ENCODE measurements at regions not wholly inside any gene's neighbourhood (a gene's known extent, or its start where the extent isn't known, plus 50 kb on each side); places are given as distances from the start of the nearest gene placed in this dataset.

DNA sequence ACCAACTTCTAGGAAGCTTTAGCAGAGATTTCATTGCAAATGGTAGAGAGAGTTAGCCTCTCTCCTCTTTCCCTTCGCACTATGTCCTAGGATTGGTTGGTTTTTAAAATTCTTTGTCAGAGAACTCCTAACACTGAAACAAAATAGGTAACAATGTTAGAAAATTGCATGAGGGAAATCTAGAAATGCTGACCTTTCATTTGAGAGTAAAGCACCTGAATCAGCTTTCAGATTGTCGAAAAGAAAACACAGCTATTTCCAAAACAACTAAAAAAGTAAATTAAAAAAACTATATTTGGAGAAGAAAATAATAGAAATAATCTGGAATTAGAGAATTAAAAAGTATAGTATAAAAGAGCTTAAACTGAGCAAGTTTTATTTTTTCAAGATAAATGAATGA, 108.1 kb upstream of the GK2 start:
- Mint-ChIP-seq H3K9me3 (ENCODE audit: low read depth) (peaks cover 2% of the 10 kb centered on the region), H3K36me3 (no peaks in the 10 kb centered on the region), H3K27me3 (no peaks in the 10 kb centered on the region), H3K4me3 (no peak overlapping the region), H3K27ac (no peak overlapping the region), H3K4me1 (no peaks in the 10 kb centered on the region)
- ATAC-seq: no peak
- DNase-seq: no peak
- CTCF ChIA-PET: no interaction called here

GRCh38 chr4:79514621-79515329, 106.7 kb upstream of the GK2 start:
- CTCF ChIA-PET: no interaction called here
- no peaks in the 10 kb centered on the region for H3K9me3 Mint-ChIP-seq (ENCODE audit: low read depth)
- ATAC-seq (no peak), DNase-seq (no peak)
- no peaks in the 10 kb centered on the region for H3K36me3 Mint-ChIP-seq
- no peaks in the 10 kb centered on the region for H3K27me3 Mint-ChIP-seq
- H3K27ac Mint-ChIP-seq: no peak overlapping the region
- no peaks in the 10 kb centered on the region for H3K4me1 Mint-ChIP-seq
- no peak overlapping the region for H3K4me3 Mint-ChIP-seq

- Mint-ChIP-seq H3K36me3 (no peaks in the 10 kb centered on the region), H3K27ac (no peak overlapping the region), H3K4me3 (no peak overlapping the region), H3K9me3 (ENCODE audit: low read depth) (no peaks in the 10 kb centered on the region), H3K4me1 (no peaks in the 10 kb centered on the region), H3K27me3 (no peaks in the 10 kb centered on the region)
- CTCF ChIA-PET: no interaction called here
- ATAC-seq: no peak
- no peak for DNase-seq
Observed at GRCh38 chr4:79513576-79513975, 105.5 kb upstream of the GK2 start.

GRCh38 chr4:79512363-79512762, 104.3 kb upstream of the GK2 start:
- no peaks in the 10 kb centered on the region for H3K4me1 Mint-ChIP-seq
- no peaks in the 10 kb centered on the region for H3K9me3 Mint-ChIP-seq (ENCODE audit: low read depth)
- H3K4me3 Mint-ChIP-seq: no peak overlapping the region
- DNase-seq (no peak), ATAC-seq (no peak)
- CTCF ChIA-PET: no interaction called here
- no peaks in the 10 kb centered on the region for H3K27me3 Mint-ChIP-seq
- H3K36me3 Mint-ChIP-seq: no peaks in the 10 kb centered on the region
- no peak overlapping the region for H3K27ac Mint-ChIP-seq

DNA sequence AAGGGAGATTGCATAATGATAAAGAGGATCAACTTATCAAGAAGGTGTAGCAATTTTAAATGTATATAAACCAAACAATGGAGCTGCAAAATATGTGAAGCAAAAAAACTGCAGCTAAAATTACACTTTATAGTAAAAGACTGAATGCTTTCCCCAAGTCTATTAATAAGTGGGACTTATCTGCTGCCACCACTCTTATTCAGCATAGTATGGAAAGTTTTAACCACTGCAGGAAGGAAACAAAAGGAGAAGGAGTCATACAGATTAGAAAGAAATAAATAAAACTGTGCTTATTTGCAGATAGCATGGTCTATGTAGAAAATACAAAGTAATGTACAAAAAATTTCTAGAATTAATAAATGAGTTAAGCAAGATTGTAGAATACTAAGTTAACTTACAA, 94.1 kb upstream of the GK2 start:
- Mint-ChIP-seq H3K27me3 (no peaks in the 10 kb centered on the region), H3K36me3 (no peaks in the 10 kb centered on the region), H3K4me1 (no peaks in the 10 kb centered on the region), H3K9me3 (ENCODE audit: low read depth) (no peaks in the 10 kb centered on the region), H3K4me3 (no peak overlapping the region), H3K27ac (no peak overlapping the region)
- ATAC-seq (no peak), DNase-seq (no peak)
- CTCF ChIA-PET: no interaction called here

- ATAC-seq (no peak), DNase-seq (no peak)
- Mint-ChIP-seq H3K9me3 (ENCODE audit: low read depth) (no peaks in the 10 kb centered on the region), H3K27ac (no peak overlapping the region), H3K36me3 (no peaks in the 10 kb centered on the region), H3K4me1 (no peaks in the 10 kb centered on the region), H3K27me3 (no peaks in the 10 kb centered on the region), H3K4me3 (no peak overlapping the region)
- CTCF ChIA-PET: no interaction called here
Observed at GRCh38 chr4:79498282-79498681, 90.3 kb upstream of the GK2 start.

- H3K9me3 Mint-ChIP-seq (ENCODE audit: low read depth): no peaks in the 10 kb centered on the region
- no peaks in the 10 kb centered on the region for H3K36me3 Mint-ChIP-seq
- H3K27ac Mint-ChIP-seq: no peak overlapping the region
- no peak overlapping the region for H3K4me3 Mint-ChIP-seq
- DNase-seq (no peak), ATAC-seq (no peak)
- CTCF ChIA-PET: no interaction called here
- H3K27me3 Mint-ChIP-seq: no peaks in the 10 kb centered on the region
- H3K4me1 Mint-ChIP-seq: no peaks in the 10 kb centered on the region
Observed at GRCh38 chr4:79497001-79497400, 89.0 kb upstream of the GK2 start.

DNA sequence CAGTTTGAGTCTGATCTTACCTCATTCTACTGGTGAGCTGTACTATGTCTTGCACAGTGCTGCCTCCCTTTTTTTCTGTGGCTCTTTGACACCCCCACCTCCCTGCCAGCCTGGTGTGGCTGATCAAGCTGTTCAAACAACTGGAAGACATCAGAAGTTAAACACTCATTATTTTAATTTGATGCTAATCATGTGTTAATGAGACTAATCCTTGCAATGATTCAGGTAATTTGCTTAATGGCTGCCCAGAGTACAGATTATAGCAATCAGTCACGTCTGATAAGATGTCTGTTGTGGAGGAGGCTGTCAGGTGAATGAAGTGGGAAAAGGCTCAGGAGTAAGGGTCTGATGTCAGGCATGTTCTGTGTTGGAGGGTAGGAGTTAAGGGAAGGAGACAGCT, 87.4 kb upstream of the GK2 start:
- CTCF ChIA-PET: no interaction called here
- H3K4me3 Mint-ChIP-seq: no peak overlapping the region
- no peaks in the 10 kb centered on the region for H3K9me3 Mint-ChIP-seq (ENCODE audit: low read depth)
- DNase-seq (no peak), ATAC-seq (no peak)
- H3K27ac Mint-ChIP-seq: no peak overlapping the region
- no peaks in the 10 kb centered on the region for H3K27me3 Mint-ChIP-seq
- no peaks in the 10 kb centered on the region for H3K4me1 Mint-ChIP-seq
- H3K36me3 Mint-ChIP-seq: no peaks in the 10 kb centered on the region

DNA sequence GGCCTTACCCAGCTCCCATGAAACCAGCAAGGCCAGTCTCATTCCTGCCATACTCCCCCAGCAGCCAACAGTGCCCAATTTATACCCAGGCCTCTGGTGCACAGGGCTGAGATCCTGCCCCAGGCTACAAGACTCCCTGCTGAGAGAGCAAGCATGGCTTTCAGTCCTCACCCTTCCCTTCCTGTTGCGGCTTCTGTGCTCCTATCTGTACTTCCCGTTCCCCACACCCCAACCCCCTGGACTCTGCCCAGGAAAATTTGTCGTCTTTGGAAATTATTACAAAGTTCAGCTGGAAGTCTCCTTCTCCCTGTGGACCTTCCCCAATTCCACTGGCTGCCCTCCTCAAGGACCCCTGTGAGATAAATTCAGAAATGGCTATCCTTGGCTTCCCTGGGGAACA, 84.1 kb upstream of the GK2 start:
- no peaks in the 10 kb centered on the region for H3K4me1 Mint-ChIP-seq
- CTCF ChIA-PET: no interaction called here
- ATAC-seq: no peak
- no peaks in the 10 kb centered on the region for H3K9me3 Mint-ChIP-seq (ENCODE audit: low read depth)
- no peaks in the 10 kb centered on the region for H3K36me3 Mint-ChIP-seq
- H3K27me3 Mint-ChIP-seq: no peaks in the 10 kb centered on the region
- no peak overlapping the region for H3K4me3 Mint-ChIP-seq
- H3K27ac Mint-ChIP-seq: no peak overlapping the region
- no peak for DNase-seq

DNA sequence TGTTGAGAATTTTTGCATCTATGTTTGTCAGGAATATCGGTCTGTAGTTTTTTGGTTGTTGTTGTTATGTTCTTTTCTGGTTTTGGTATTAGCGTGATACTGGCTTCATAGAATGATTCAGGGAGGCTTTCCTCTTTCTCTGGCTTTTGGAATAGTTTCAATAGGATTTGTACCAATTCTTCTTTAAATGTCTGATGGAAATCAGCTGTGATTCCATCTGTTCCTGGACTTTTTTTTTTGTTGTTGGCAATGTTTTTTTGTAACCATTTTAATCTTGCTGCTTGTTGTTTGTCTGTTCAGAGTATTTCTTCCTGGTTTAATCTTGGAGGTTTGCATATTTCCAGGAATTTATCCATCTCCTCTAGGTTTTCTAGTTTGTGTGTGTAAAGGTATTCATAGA, 81.5 kb upstream of the GK2 start:
- no peak overlapping the region for H3K4me3 Mint-ChIP-seq
- no peaks in the 10 kb centered on the region for H3K9me3 Mint-ChIP-seq (ENCODE audit: low read depth)
- ATAC-seq: no peak
- no peaks in the 10 kb centered on the region for H3K4me1 Mint-ChIP-seq
- no peaks in the 10 kb centered on the region for H3K36me3 Mint-ChIP-seq
- no peak for DNase-seq
- no peak overlapping the region for H3K27ac Mint-ChIP-seq
- no peaks in the 10 kb centered on the region for H3K27me3 Mint-ChIP-seq
- CTCF ChIA-PET: no interaction called here

DNA sequence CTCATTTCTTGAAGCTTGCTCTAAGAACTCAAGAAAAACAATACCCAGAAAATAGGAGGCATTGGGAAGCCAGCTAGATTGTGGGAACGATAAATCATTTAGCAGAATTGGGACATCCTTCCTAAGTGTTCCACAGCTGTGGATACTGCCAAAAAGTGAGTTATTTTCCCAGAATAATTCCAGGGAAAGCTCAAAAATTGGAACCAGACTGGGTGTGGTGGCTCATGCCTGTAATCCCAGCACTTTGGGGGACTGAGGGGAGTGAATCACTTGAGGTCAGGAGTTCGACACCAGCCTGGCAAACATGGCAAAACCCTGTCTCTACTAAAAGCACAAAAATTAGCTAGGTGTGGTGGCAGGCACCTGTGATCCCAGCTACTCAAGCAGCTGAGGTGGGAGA, 68.2 kb upstream of the GK2 start:
- H3K9me3 Mint-ChIP-seq (ENCODE audit: low read depth): no peaks in the 10 kb centered on the region
- no peak overlapping the region for H3K27ac Mint-ChIP-seq
- no peaks in the 10 kb centered on the region for H3K27me3 Mint-ChIP-seq
- no peaks in the 10 kb centered on the region for H3K36me3 Mint-ChIP-seq
- H3K4me3 Mint-ChIP-seq: no peak overlapping the region
- no peak for ATAC-seq
- CTCF ChIA-PET: no interaction called here
- H3K4me1 Mint-ChIP-seq: no peaks in the 10 kb centered on the region
- no peak for DNase-seq

DNA sequence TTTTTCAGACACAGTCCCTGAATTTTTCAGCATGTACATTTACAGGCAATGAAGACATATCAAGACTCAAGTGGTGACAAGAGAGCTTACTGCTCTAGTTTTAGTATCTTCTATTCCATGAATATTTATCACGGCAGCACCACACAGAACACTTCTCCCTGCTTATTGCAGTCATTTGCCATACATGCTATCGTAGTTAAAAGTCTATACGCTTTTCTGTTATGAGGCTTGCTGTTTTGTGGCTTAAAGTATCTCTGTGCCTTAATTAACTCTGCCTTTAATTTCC, 65.4 kb upstream of the GK2 start:
- no peak overlapping the region for H3K4me3 Mint-ChIP-seq
- no peaks in the 10 kb centered on the region for H3K27me3 Mint-ChIP-seq
- H3K9me3 Mint-ChIP-seq (ENCODE audit: low read depth): no peaks in the 10 kb centered on the region
- CTCF ChIA-PET: no interaction called here
- ATAC-seq (no peak), DNase-seq (no peak)
- H3K4me1 Mint-ChIP-seq: no peaks in the 10 kb centered on the region
- no peak overlapping the region for H3K27ac Mint-ChIP-seq
- no peaks in the 10 kb centered on the region for H3K36me3 Mint-ChIP-seq

GRCh38 chr4:79472693-79473438, 64.8 kb upstream of the GK2 start:
- no peaks in the 10 kb centered on the region for H3K4me1 Mint-ChIP-seq

GRCh38 chr4:79472036-79472435, 64.0 kb upstream of the GK2 start:
- CTCF ChIA-PET: no interaction called here
- no peak overlapping the region for H3K27ac Mint-ChIP-seq
- no peaks in the 10 kb centered on the region for H3K27me3 Mint-ChIP-seq
- H3K4me3 Mint-ChIP-seq: no peak overlapping the region
- H3K9me3 Mint-ChIP-seq (ENCODE audit: low read depth): no peaks in the 10 kb centered on the region
- no peaks in the 10 kb centered on the region for H3K36me3 Mint-ChIP-seq
- ATAC-seq (no peak), DNase-seq (no peak)
- no peaks in the 10 kb centered on the region for H3K4me1 Mint-ChIP-seq

More at GRCh38 chr4:79472693-79473438, 64.8 kb upstream of the GK2 start:
- no peak for ATAC-seq
- DNase-seq: no peak
- CTCF ChIA-PET: no interaction called here
- no peak overlapping the region for H3K27ac Mint-ChIP-seq
- no peaks in the 10 kb centered on the region for H3K36me3 Mint-ChIP-seq
- no peak overlapping the region for H3K4me3 Mint-ChIP-seq
- H3K27me3 Mint-ChIP-seq: no peaks in the 10 kb centered on the region
- no peaks in the 10 kb centered on the region for H3K9me3 Mint-ChIP-seq (ENCODE audit: low read depth)

- DNase-seq: no peak
- CTCF ChIA-PET: no interaction called here
- H3K36me3 Mint-ChIP-seq: no peaks in the 10 kb centered on the region
- H3K27ac Mint-ChIP-seq: no peak overlapping the region
- H3K9me3 Mint-ChIP-seq (ENCODE audit: low read depth): no peaks in the 10 kb centered on the region
- H3K27me3 Mint-ChIP-seq: no peaks in the 10 kb centered on the region
- ATAC-seq: no peak
- no peak overlapping the region for H3K4me3 Mint-ChIP-seq
- no peaks in the 10 kb centered on the region for H3K4me1 Mint-ChIP-seq
Observed at GRCh38 chr4:79471309-79471708, 63.3 kb upstream of the GK2 start.

All from activated CD8-positive, alpha-beta memory T cell treated with anti-CD3 and anti-CD28 coated beads, Interleukin-2, amount 10 ng/mL, durations not matched to agents 7 days and 5 days (primary cell).